GM23338 (cell line): ENCODE measurements at regions not wholly inside any gene's neighbourhood (a gene's known extent, or its start where the extent isn't known, plus 50 kb on each side); places are given as distances from the start of the nearest gene placed in this dataset.

ENCODE experiments used
- CTCF ChIP-seq, 2 experiments: fragments of 200-600 bp in 1 of 2; sonication (generic) in 1 of 2; conservative IDR thresholded peaks; 2 replicates each; pipeline versions ENCODE4 v1.5.1 to v1.6.1; 2016 to 2017; ENCODE audit warnings: antibody characterized with exemption in 2 of 2, low read depth in 2 of 2, mild to moderate bottlenecking in 2 of 2, moderate library complexity in 1 of 2
- EZH2 ChIP-seq: fragments of 200-600 bp; sonication (generic); IDR thresholded peaks from one replicate; pipeline ENCODE4 v1.8.0; 2017; ENCODE audit warnings: antibody characterized with exemption, mild to moderate bottlenecking, low read depth; ENCODE audit not compliant: unreplicated experiment
- REST ChIP-seq: IDR thresholded peaks from one replicate; pipeline ENCODE4 v1.6.1; 2018; ENCODE audit warnings: antibody characterized with exemption; ENCODE audit not compliant: unreplicated experiment

- TF ChIP-seq EZH2 (no peak), CTCF (conservative IDR thresholded peaks at IDR 0.05; ENCODE audit: low read depth in 2 of 2) (no peak), REST (no peak)
Observed at GRCh38 chr12:62998454-62998853, 63.5 kb upstream of the PPM1H start.
